ENCODE measurements at regions not wholly inside any gene's neighbourhood (a gene's known extent, or its start where the extent isn't known, plus 50 kb on each side); places are given as distances from the start of the nearest gene placed in this dataset.
"Not testable (repeated sequence)": the region's sequence is repeated elsewhere in the genome, so short reads cannot be mapped to it uniquely, and the experiment has no call there.

GRCh38 chr15:55126111-55126510 is 70.6 kb downstream of the RSL24D1 start:
- DNase-seq, result no peak

GRCh38 chr15:55124616-55125015 is 72.1 kb downstream of the RSL24D1 start:
- DNase-seq, result no peak

GRCh38 chr15:55118344-55118870 is 78.3 kb downstream of the RSL24D1 start:
- DNase-seq, result no peak

- DNase-seq, result no peak
These were observed 80.1 kb downstream of the RSL24D1 start for GRCh38 chr15:55116636-55117035.

- DNase-seq, result no peak
These were observed 83.0 kb downstream of the RSL24D1 start for GRCh38 chr15:55113736-55114135.

GRCh38 chr15:55112706-55113105 is 84.0 kb downstream of the RSL24D1 start:
- DNase-seq, result no peak

GRCh38 chr15:55110446-55110845 is 86.3 kb downstream of the RSL24D1 start:
- no peak for DNase-seq

GRCh38 chr15:55108858-55109518 is 87.8 kb downstream of the RSL24D1 start:
- peak; percentile 44 for DNase-seq

- DNase-seq, result no peak
These were observed 88.3 kb downstream of the RSL24D1 start for GRCh38 chr15:55108448-55108847.

GRCh38 chr15:55106155-55106554 is 90.6 kb downstream of the RSL24D1 start:
- DNase-seq, result no peak

GRCh38 chr15:55094136-55094535 is 102.6 kb downstream of the RSL24D1 start:
- DNase-seq, result no peak

GRCh38 chr15:55088207-55088606 is 108.5 kb downstream of the RSL24D1 start:
- DNase-seq, result no peak

- DNase-seq, result no peak
These were observed 112.1 kb downstream of the RSL24D1 start for GRCh38 chr15:55084673-55085072.

GRCh38 chr15:55084216-55084615 is 112.5 kb downstream of the RSL24D1 start:
- no peak for DNase-seq

GRCh38 chr15:55077052-55077451 is 119.7 kb downstream of the RSL24D1 start:
- not testable (repeated sequence) for DNase-seq

GRCh38 chr15:55074431-55074830 is 122.3 kb downstream of the RSL24D1 start:
- no peak for DNase-seq

GRCh38 chr15:55063970-55064369 is 132.8 kb downstream of the RSL24D1 start:
- DNase-seq, result not testable (repeated sequence)

GRCh38 chr15:55060836-55061235 is 135.9 kb downstream of the RSL24D1 start:
- DNase-seq, result no peak

GRCh38 chr15:55056500-55056899 is 140.2 kb downstream of the RSL24D1 start:
- no peak for DNase-seq

- no peak for DNase-seq
These were observed 152.6 kb downstream of the RSL24D1 start for GRCh38 chr15:55044162-55044561.

GRCh38 chr15:55037071-55037470 is 159.7 kb downstream of the RSL24D1 start:
- DNase-seq, result no peak

- DNase-seq, result no peak
These were observed 161.0 kb downstream of the RSL24D1 start for GRCh38 chr15:55035749-55036148.

- DNase-seq, result no peak
These were observed 163.2 kb downstream of the RSL24D1 start for GRCh38 chr15:55033574-55033973.

- no peak for DNase-seq
These were observed 165.0 kb downstream of the RSL24D1 start for GRCh38 chr15:55031727-55032126.

- no peak for DNase-seq
These were observed 170.4 kb downstream of the RSL24D1 start for GRCh38 chr15:55026381-55026780.

All from activated CD4-positive, alpha-beta T cell treated with anti-CD3 and anti-CD28 coated beads, Interleukin-2, amount 50 U/mL, for 1 hour (primary cell).